GM12864 (cell line): ENCODE measurements at regions not wholly inside any gene's neighbourhood (a gene's known extent, or its start where the extent isn't known, plus 50 kb on each side); places are given as distances from the start of the nearest gene placed in this dataset.

Source experiments
- DNase-seq: peaks from one replicate; pipeline ENCODE4 v3.0.0-alpha.2; 2011; ENCODE audit warnings: low read depth
- H3K4me3 ChIP-seq: 2 replicates; pipeline ENCODE4 v1.5.1; 2011; ENCODE audit warnings: mild to moderate bottlenecking, low read depth, low read length, control low read depth
- TF ChIP-seq, protein P1 (sequence below): IDR thresholded peaks from 2 replicates; pipeline ENCODE4 v1.5.1; 2011; ENCODE audit warnings: low read depth, mild to moderate bottlenecking, moderate library complexity, low read length, control low read depth, inconsistent platforms; ENCODE audit errors: missing control alignments

DNA sequence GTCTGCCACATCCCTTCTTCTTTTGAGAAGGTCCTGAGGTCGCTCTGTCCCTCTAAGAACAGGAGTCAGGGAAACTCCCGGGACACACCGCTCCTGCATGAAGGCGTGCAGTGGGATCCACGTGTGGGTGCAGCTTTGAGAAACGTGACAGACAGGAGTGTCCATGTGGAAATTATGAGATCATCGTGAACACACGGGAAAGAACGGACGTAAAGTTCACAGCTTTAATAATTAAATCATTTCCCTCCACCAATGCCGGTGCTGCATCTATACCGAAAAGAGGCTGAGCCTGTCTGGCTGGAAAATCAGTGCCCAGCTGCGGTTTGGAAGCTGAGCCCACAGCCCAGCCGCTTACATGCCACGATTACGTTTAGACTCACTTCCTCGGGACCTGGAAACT, 372.4 kb upstream of the SALL3 start:
- no peak overlapping the region for H3K4me3 ChIP-seq
- DNase-seq = no peak
- TF ChIP-seq, protein P1, sequence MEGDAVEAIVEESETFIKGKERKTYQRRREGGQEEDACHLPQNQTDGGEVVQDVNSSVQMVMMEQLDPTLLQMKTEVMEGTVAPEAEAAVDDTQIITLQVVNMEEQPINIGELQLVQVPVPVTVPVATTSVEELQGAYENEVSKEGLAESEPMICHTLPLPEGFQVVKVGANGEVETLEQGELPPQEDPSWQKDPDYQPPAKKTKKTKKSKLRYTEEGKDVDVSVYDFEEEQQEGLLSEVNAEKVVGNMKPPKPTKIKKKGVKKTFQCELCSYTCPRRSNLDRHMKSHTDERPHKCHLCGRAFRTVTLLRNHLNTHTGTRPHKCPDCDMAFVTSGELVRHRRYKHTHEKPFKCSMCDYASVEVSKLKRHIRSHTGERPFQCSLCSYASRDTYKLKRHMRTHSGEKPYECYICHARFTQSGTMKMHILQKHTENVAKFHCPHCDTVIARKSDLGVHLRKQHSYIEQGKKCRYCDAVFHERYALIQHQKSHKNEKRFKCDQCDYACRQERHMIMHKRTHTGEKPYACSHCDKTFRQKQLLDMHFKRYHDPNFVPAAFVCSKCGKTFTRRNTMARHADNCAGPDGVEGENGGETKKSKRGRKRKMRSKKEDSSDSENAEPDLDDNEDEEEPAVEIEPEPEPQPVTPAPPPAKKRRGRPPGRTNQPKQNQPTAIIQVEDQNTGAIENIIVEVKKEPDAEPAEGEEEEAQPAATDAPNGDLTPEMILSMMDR = no peak

DNA sequence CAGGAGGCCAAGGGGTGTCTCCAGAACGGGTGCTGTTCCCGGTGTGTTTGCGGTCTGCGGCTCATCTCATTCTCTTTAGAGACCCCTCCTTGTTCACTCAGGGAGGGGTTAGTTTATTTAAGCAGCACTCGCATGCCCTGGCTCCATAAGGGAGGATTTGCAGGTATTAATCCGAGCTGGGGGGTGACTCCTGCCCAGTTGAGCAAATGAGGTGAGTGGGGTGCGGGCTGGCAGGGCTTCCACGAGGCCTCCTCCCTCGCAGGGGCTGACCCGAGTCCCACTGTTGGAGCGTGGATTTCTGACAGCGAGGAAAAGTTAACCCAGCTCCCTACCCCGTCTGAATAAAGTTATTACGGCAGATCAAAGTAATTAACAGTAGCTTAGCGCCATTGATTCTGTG, 371.8 kb upstream of the SALL3 start:
- no peak for DNase-seq
- TF ChIP-seq, protein P1 = no peak
- H3K4me3 ChIP-seq = no peak overlapping the region

DNA sequence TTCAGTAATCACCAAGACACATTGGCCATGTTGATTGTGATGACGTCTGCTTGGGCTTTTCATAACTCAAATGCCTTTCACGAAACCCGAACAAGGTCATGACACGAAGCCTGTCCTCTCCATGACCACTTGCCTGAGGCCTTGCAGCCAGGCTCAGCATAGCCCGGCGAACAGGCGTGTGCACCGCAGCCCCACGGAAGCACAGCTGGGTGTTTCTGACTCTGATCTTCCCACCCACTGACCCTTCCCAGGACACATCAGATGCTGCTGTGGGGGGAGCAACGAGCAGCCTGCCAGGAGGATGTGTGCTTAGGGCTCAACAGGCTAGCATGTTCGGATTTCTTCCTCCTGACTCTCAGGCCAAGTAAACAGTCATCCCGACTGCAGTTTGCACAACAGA, 369.4 kb upstream of the SALL3 start:
- H3K4me3 ChIP-seq = no peak overlapping the region
- TF ChIP-seq, protein P1 = no peak
- DNase-seq = no peak

DNA sequence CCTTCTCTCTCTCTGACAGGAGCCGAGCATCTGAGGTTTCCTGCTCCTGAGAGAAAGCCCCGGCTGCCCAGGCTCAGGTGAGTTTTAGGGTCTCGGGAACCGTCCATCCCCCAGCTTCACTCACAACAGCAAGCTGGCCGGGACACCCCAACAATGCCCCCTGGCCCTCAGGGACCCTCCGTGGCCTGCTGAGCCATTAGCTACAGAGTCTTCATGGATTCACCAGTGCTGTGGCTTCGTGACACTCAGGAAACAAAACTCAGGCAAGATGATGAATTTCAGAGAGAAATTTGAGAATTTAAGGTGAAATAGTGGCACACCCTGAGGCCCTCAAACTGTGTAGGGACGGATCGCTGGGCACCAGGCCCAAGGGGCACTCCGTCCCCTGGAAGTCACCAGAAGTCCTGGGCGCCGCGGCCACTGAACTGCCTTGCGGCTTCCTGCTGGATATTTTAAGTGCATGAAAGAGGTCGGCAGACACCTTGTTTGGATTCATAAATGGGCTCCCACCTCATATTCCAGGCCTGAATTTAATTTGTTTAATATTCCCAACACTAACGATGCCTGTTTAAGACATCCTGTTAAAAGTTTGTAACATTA, 368.3 kb upstream of the SALL3 start:
- no peak for DNase-seq
- TF ChIP-seq, protein P1 = no peak
- no peak overlapping the region for H3K4me3 ChIP-seq

DNA sequence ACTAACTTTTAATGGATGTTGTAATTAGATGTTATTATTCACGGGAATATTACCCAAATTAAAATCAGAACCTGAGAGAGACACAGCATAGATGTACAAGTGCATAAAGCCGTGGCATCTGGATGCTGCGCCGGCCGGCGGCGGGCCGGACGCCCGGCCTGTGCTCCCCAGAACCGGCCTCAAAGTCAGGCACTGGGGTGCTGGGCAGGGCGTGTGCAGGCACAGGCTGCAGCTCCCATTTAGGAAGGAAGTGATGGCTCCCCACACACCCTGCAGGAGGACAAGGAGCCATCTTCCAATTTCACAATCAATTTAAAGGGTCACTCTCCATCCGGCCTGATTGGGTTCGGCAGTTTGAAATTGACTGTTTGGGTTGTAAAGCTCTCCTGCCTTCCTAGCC, 367.7 kb upstream of the SALL3 start:
- no peak overlapping the region for H3K4me3 ChIP-seq
- no peak for DNase-seq
- TF ChIP-seq, protein P1 = no peak

DNA sequence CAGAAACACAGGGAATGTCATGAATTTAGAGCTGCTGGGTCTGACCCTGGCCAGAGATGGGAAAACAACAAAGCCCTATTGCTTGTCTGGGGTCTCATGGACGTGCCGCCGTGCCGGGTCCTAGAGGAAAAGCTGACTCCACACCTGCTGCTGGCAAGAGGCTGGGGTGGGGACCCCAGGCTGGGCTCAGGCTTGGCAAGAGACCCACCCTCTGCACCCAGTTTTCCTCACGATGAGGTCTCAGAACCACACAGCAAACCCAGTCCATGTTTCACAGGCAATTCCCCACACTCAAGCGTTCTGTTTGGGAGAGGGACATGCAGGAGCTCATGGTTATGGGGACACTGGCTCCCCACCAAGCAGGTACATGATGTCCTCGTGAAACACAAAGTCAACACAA, 367.3 kb upstream of the SALL3 start:
- no peak overlapping the region for H3K4me3 ChIP-seq
- no peak for DNase-seq
- TF ChIP-seq, protein P1 = no peak

DNA sequence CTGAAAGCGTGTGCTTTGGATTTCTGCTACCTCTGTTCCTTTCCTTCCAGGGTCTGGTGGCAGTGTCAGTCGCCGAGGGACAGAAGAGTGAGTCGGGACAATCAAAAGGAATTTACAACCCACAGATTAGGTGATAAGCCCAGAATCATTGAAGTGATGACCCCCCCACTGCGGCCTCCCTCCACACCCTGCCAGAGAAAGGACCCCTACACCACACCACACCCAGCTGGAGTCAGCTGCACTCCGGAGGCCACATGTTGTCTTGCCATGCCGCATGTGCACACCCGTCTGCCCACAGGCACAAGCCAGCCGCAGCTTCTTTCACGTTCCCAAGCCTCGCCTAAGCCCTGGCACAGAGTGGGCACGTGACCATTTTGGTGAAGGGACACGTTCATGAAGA, 366.8 kb upstream of the SALL3 start:
- H3K4me3 ChIP-seq = no peak overlapping the region
- DNase-seq = no peak
- TF ChIP-seq, protein P1 = no peak
